Mesendoderm (in vitro differentiated cells): ENCODE measurements at regions not wholly inside any gene's neighbourhood (a gene's known extent, or its start where the extent isn't known, plus 50 kb on each side); places are given as distances from the start of the nearest gene placed in this dataset.

Source experiments
- DNase-seq: peaks from one replicate; pipeline ENCODE4 v3.0.0; 2013
- H2AK5ac ChIP-seq: 2 replicates; pipeline ENCODE4 v1.6.1; 2013; ENCODE audit warnings: low read length, inconsistent platforms
- H2BK120ac ChIP-seq: 2 replicates; pipeline ENCODE4 v1.6.1; 2013; ENCODE audit warnings: low read depth, mild to moderate bottlenecking, low read length, moderate library complexity, mixed read lengths
- H2BK15ac ChIP-seq: replicated peaks from 2 replicates; pipeline ENCODE4 v1.6.1; 2013; ENCODE audit warnings: low read depth, mild to moderate bottlenecking, moderate library complexity
- H2BK5ac ChIP-seq: 2 replicates; pipeline ENCODE4 v1.6.1; 2013; ENCODE audit warnings: low read length, inconsistent platforms
- H3K18ac ChIP-seq: 2 replicates; pipeline ENCODE4 v1.6.1; 2013; ENCODE audit warnings: mild to moderate bottlenecking, low read length, mixed read lengths
- H3K23ac ChIP-seq: one replicate; pipeline ENCODE4 v1.6.1; 2013; ENCODE audit warnings: low read length
- H3K27ac ChIP-seq: 2 replicates; pipeline ENCODE4 v1.5.1; 2013; ENCODE audit warnings: low read depth, mild to moderate bottlenecking, inconsistent platforms, low read length, moderate library complexity
- H3K27me3 ChIP-seq: 2 replicates; pipeline ENCODE4 v1.6.1; 2013; ENCODE audit warnings: low read length, control low read depth, mild to moderate bottlenecking, inconsistent platforms; ENCODE audit not compliant: insufficient read depth, poor library complexity
- H3K36me3 ChIP-seq: 2 replicates; pipeline ENCODE4 v1.6.1; 2013; ENCODE audit warnings: low read length, inconsistent platforms; ENCODE audit not compliant: control insufficient read depth, insufficient read depth
- H3K4ac ChIP-seq: one replicate; pipeline ENCODE4 v1.6.1; 2013; ENCODE audit warnings: low read depth, mild to moderate bottlenecking, low read length, moderate library complexity
- H3K4me1 ChIP-seq: 2 replicates; pipeline ENCODE4 v1.6.1; 2013; ENCODE audit warnings: low read depth, low read length, inconsistent platforms; ENCODE audit not compliant: control insufficient read depth
- H3K4me2 ChIP-seq: 2 replicates; pipeline ENCODE4 v1.6.1; 2013; ENCODE audit warnings: low read length
- H3K4me3 ChIP-seq: 2 replicates; pipeline ENCODE4 v1.5.1; 2013; ENCODE audit warnings: mild to moderate bottlenecking, low read length
- H3K56ac ChIP-seq: one replicate; pipeline ENCODE4 v1.6.1; 2013; ENCODE audit warnings: low read length
- H3K79me1 ChIP-seq: 2 replicates; pipeline ENCODE4 v1.6.1; 2013; ENCODE audit warnings: low read length, inconsistent platforms
- H3K79me2 ChIP-seq: 2 replicates; pipeline ENCODE4 v1.6.1; 2013; ENCODE audit warnings: mild to moderate bottlenecking, low read length; ENCODE audit not compliant: control insufficient read depth, insufficient read depth
- H3K9ac ChIP-seq: 2 replicates; pipeline ENCODE4 v1.6.1; 2013; ENCODE audit warnings: low read length, inconsistent platforms
- H4K5ac ChIP-seq: one replicate; pipeline ENCODE4 v1.6.1; 2013; ENCODE audit warnings: low read length
- H4K8ac ChIP-seq: one replicate; pipeline ENCODE4 v1.6.1; 2013; ENCODE audit warnings: low read depth, mild to moderate bottlenecking, control low read depth, low read length, moderate library complexity
- WGBS: extraction: QIAGEN DNeasy Blood & Tissue Kit; methylation state at CpG from one replicate; pipeline ENCODE4 v1.1.7; 2013; ENCODE audit warnings: low lambda C conversion rate, missing lambda C conversion rate; ENCODE audit not compliant: insufficient coverage; ENCODE audit errors: extremely low coverage; 5-methylcytosine and 5-hydroxymethylcytosine counted together

GRCh38 chr2:14816069-14817060 lies 183.8 kb downstream of the LRATD1 start:
- H3K27ac ChIP-seq, result no peak overlapping the region
- H3K4me2 ChIP-seq, result no peak overlapping the region
- H4K8ac ChIP-seq, result no peak overlapping the region
- H2BK15ac ChIP-seq, result no peak overlapping the region
- H3K56ac ChIP-seq, result no peak overlapping the region
- peaks cover 2% of the 10 kb centered on the region for H3K27me3 ChIP-seq
- H3K36me3 ChIP-seq, result no peaks in the 10 kb centered on the region
- no peak overlapping the region for H2BK120ac ChIP-seq
- H3K79me1 ChIP-seq, result no peaks in the 10 kb centered on the region
- H2AK5ac ChIP-seq, result no peak overlapping the region
- H3K4ac ChIP-seq, result no peak overlapping the region
- no peak overlapping the region for H3K23ac ChIP-seq
- no peak overlapping the region for H4K5ac ChIP-seq
- no CpG with 5 or more reads among the region's 9 CpGs for WGBS
- H3K4me1 ChIP-seq, result no peaks in the 10 kb centered on the region
- no peak overlapping the region for H2BK5ac ChIP-seq
- no peak overlapping the region for H3K18ac ChIP-seq
- no peaks in the 10 kb centered on the region for H3K79me2 ChIP-seq
- no peak overlapping the region for H3K9ac ChIP-seq
- DNase-seq, result no peak
- H3K4me3 ChIP-seq, result no peak overlapping the region

GRCh38 chr2:14817848-14818247 lies 185.3 kb downstream of the LRATD1 start:
- no peaks in the 10 kb centered on the region for H3K79me2 ChIP-seq
- no peaks in the 10 kb centered on the region for H3K4me1 ChIP-seq
- no peak overlapping the region for H3K4me3 ChIP-seq
- no peak overlapping the region for H3K23ac ChIP-seq
- no peaks in the 10 kb centered on the region for H3K36me3 ChIP-seq
- no peak overlapping the region for H4K8ac ChIP-seq
- no peaks in the 10 kb centered on the region for H3K79me1 ChIP-seq
- H3K56ac ChIP-seq, result no peak overlapping the region
- no peak overlapping the region for H2BK5ac ChIP-seq
- no peak overlapping the region for H3K4ac ChIP-seq
- no peak overlapping the region for H3K9ac ChIP-seq
- no peak for DNase-seq
- WGBS, result no CpG with 5 or more reads among the region's 4 CpGs
- no peak overlapping the region for H2BK15ac ChIP-seq
- H4K5ac ChIP-seq, result no peak overlapping the region
- no peak overlapping the region for H2BK120ac ChIP-seq
- no peak overlapping the region for H3K27ac ChIP-seq
- H3K4me2 ChIP-seq, result no peak overlapping the region
- peaks cover 2% of the 10 kb centered on the region for H3K27me3 ChIP-seq
- no peak overlapping the region for H3K18ac ChIP-seq
- no peak overlapping the region for H2AK5ac ChIP-seq

- no CpG with 5 or more reads among the region's 1 CpG for WGBS
Measured at GRCh38 chr2:14826518-14826917, 194.0 kb downstream of the LRATD1 start.

DNA sequence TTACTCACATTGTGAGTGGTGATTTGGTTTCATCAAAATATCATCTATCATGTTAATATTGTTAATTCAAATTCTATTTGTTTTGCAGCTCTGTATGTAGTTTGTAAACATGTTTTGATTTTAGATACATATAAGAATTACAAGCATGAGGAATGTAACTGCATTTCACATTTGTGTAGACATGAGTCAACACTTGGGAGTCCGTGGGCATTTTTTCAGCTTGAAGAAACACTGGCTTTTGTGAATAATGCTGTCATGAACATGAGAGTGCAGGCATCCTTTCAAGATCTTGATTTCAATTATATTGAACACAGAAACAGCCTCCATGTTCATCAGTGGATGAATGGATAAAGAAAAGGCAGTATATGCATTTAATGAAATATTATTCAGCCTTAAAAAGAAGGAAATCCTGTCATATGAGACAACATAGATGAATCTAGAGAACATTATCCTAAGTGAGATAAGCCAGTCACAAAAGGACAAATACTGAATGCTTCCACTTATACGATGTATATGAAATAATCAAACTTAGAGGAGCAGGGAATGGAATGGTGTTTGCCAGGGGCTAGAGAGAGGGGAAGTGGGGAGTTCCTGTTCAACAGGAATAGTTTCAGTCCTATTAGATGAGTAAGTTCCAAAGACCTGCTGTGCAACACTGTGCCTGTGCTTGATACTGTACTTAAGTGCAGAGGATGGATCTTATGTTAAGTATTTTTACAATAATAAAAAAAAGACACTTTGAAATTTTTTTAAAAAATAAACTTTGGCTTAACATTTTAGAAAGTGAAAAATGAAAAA lies 194.9 kb downstream of the LRATD1 start:
- no peak overlapping the region for H2AK5ac ChIP-seq
- H3K9ac ChIP-seq, result no peak overlapping the region
- H4K8ac ChIP-seq, result no peak overlapping the region
- H3K36me3 ChIP-seq, result no peaks in the 10 kb centered on the region
- H2BK5ac ChIP-seq, result no peak overlapping the region
- no CpG with 5 or more reads among the region's 2 CpGs for WGBS
- H2BK15ac ChIP-seq, result no peak overlapping the region
- no peaks in the 10 kb centered on the region for H3K79me2 ChIP-seq
- no peaks in the 10 kb centered on the region for H3K79me1 ChIP-seq
- no peak overlapping the region for H2BK120ac ChIP-seq
- no peak overlapping the region for H3K4ac ChIP-seq
- H3K4me3 ChIP-seq, result no peak overlapping the region
- H3K27ac ChIP-seq, result no peak overlapping the region
- no peak for DNase-seq
- no peak overlapping the region for H3K4me2 ChIP-seq
- H3K4me1 ChIP-seq, result no peaks in the 10 kb centered on the region
- no peak overlapping the region for H3K18ac ChIP-seq
- no peaks in the 10 kb centered on the region for H3K27me3 ChIP-seq
- no peak overlapping the region for H4K5ac ChIP-seq
- H3K23ac ChIP-seq, result no peak overlapping the region
- no peak overlapping the region for H3K56ac ChIP-seq

More at GRCh38 chr2:14826518-14826917, 194.0 kb downstream of the LRATD1 start:
- Histone ChIP-seq H3K56ac (no peak overlapping the region), H3K27me3 (no peaks in the 10 kb centered on the region), H3K4me3 (no peak overlapping the region), H3K79me2 (no peaks in the 10 kb centered on the region), H3K79me1 (no peaks in the 10 kb centered on the region), H3K4me1 (no peaks in the 10 kb centered on the region), H4K8ac (no peak overlapping the region), H3K4ac (no peak overlapping the region), H2BK120ac (no peak overlapping the region), H3K36me3 (no peaks in the 10 kb centered on the region), H3K23ac (no peak overlapping the region), H2AK5ac (no peak overlapping the region), H2BK5ac (no peak overlapping the region), H3K4me2 (no peak overlapping the region), H2BK15ac (no peak overlapping the region), H3K9ac (no peak overlapping the region), H4K5ac (no peak overlapping the region), H3K18ac (no peak overlapping the region), H3K27ac (no peak overlapping the region)
- DNase-seq, result no peak

- Histone ChIP-seq H3K27ac (no peak overlapping the region), H2BK5ac (no peak overlapping the region), H2BK15ac (no peak overlapping the region), H3K18ac (no peak overlapping the region), H3K9ac (no peak overlapping the region), H2AK5ac (no peak overlapping the region), H3K4me2 (no peak overlapping the region), H3K36me3 (no peaks in the 10 kb centered on the region), H3K27me3 (no peaks in the 10 kb centered on the region), H3K4ac (no peak overlapping the region), H3K4me3 (no peak overlapping the region), H3K79me2 (no peaks in the 10 kb centered on the region), H4K5ac (no peak overlapping the region), H3K56ac (no peak overlapping the region), H3K23ac (no peak overlapping the region), H4K8ac (no peak overlapping the region), H3K79me1 (no peaks in the 10 kb centered on the region), H3K4me1 (no peaks in the 10 kb centered on the region), H2BK120ac (no peak overlapping the region)
- no peak for DNase-seq
- 100% methylated on average over 1 of the region's 1 CpG for WGBS
Measured at GRCh38 chr2:14828223-14828622, 195.7 kb downstream of the LRATD1 start.
